ENCODE measurements at regions not wholly inside any gene's neighbourhood (a gene's known extent, or its start where the extent isn't known, plus 50 kb on each side); places are given as distances from the start of the nearest gene placed in this dataset.

GRCh38 chr9:3696368-3696767 lies 170.6 kb upstream of the RFX3 start:
- no peak overlapping the region for H2AFZ ChIP-seq (ENCODE audit: low read depth, low read length)
- H3K36me3 ChIP-seq (ENCODE audit: insufficient read depth, low read length), result no peaks in the 10 kb centered on the region
- no peaks in the 10 kb centered on the region for H4K20me1 ChIP-seq (ENCODE audit: insufficient read depth, low read length)
- no peaks in the 10 kb centered on the region for H3K4me1 ChIP-seq (ENCODE audit: insufficient read depth, low read length)
- H3K9me3 ChIP-seq (ENCODE audit: insufficient read depth, low read length, severe bottlenecking), result no peaks in the 10 kb centered on the region
- TF ChIP-seq CTCF (IDR thresholded peaks at IDR 0.05; ENCODE audit: borderline replicate concordance, extremely low read depth, low read length, poor library complexity, severe bottlenecking), result no peak
- no peak for TF ChIP-seq EZH2 (IDR thresholded peaks at IDR 0.05; ENCODE audit: borderline replicate concordance, low read depth, low read length, severe bottlenecking)
- H3K9ac ChIP-seq (ENCODE audit: low read depth, low read length), result no peak overlapping the region
- H3K4me2 ChIP-seq (ENCODE audit: insufficient read depth, low read length), result no peak overlapping the region
- H3K4me3 ChIP-seq (ENCODE audit: low read depth in 1 of 2, low read length in 2 of 2), result no peak overlapping the region
- no peak overlapping the region for H3K27ac ChIP-seq (ENCODE audit: low read length)
- DNase-seq, result no peak
- H3K79me2 ChIP-seq (ENCODE audit: insufficient read depth, low read length), result no peaks in the 10 kb centered on the region
- H3K27me3 ChIP-seq (ENCODE audit: insufficient read depth, low read length, poor library complexity), result no peaks in the 10 kb centered on the region
- ATAC-seq (ENCODE audit: insufficient read depth, low read depth), result no peak

- Histone ChIP-seq H3K27ac (ENCODE audit: low read length) (no peak overlapping the region), H3K79me2 (ENCODE audit: insufficient read depth, low read length) (no peaks in the 10 kb centered on the region), H3K4me3 (ENCODE audit: low read depth in 1 of 2, low read length in 2 of 2) (no peak overlapping the region), H3K27me3 (ENCODE audit: insufficient read depth, low read length, poor library complexity) (no peaks in the 10 kb centered on the region), H3K4me1 (ENCODE audit: insufficient read depth, low read length) (no peaks in the 10 kb centered on the region), H3K36me3 (ENCODE audit: insufficient read depth, low read length) (no peaks in the 10 kb centered on the region), H2AFZ (ENCODE audit: low read depth, low read length) (no peak overlapping the region), H4K20me1 (ENCODE audit: insufficient read depth, low read length) (no peaks in the 10 kb centered on the region), H3K9me3 (ENCODE audit: insufficient read depth, low read length, severe bottlenecking) (no peaks in the 10 kb centered on the region), H3K4me2 (ENCODE audit: insufficient read depth, low read length) (no peak overlapping the region), H3K9ac (ENCODE audit: low read depth, low read length) (no peak overlapping the region)
- TF ChIP-seq CTCF (IDR thresholded peaks at IDR 0.05; ENCODE audit: borderline replicate concordance, extremely low read depth, low read length, poor library complexity, severe bottlenecking), result no peak
- TF ChIP-seq EZH2 (IDR thresholded peaks at IDR 0.05; ENCODE audit: borderline replicate concordance, low read depth, low read length, severe bottlenecking), result no peak
- ATAC-seq (ENCODE audit: insufficient read depth, low read depth) (no peak), DNase-seq (no peak)
These were observed 166.8 kb upstream of the RFX3 start for GRCh38 chr9:3692606-3693005.

- H3K9ac ChIP-seq (ENCODE audit: low read depth, low read length), result no peak overlapping the region
- H3K4me2 ChIP-seq (ENCODE audit: insufficient read depth, low read length), result no peak overlapping the region
- no peak overlapping the region for H2AFZ ChIP-seq (ENCODE audit: low read depth, low read length)
- no peak overlapping the region for H3K27ac ChIP-seq (ENCODE audit: low read length)
- no peak for ATAC-seq (ENCODE audit: insufficient read depth, low read depth)
- H4K20me1 ChIP-seq (ENCODE audit: insufficient read depth, low read length), result no peaks in the 10 kb centered on the region
- H3K36me3 ChIP-seq (ENCODE audit: insufficient read depth, low read length), result no peaks in the 10 kb centered on the region
- H3K9me3 ChIP-seq (ENCODE audit: insufficient read depth, low read length, severe bottlenecking), result no peaks in the 10 kb centered on the region
- no peaks in the 10 kb centered on the region for H3K27me3 ChIP-seq (ENCODE audit: insufficient read depth, low read length, poor library complexity)
- no peaks in the 10 kb centered on the region for H3K4me1 ChIP-seq (ENCODE audit: insufficient read depth, low read length)
- H3K4me3 ChIP-seq (ENCODE audit: low read depth in 1 of 2, low read length in 2 of 2), result no peak overlapping the region
- H3K79me2 ChIP-seq (ENCODE audit: insufficient read depth, low read length), result no peaks in the 10 kb centered on the region
- DNase-seq, result no peak
- TF ChIP-seq EZH2 (IDR thresholded peaks at IDR 0.05; ENCODE audit: borderline replicate concordance, low read depth, low read length, severe bottlenecking) (no peak), CTCF (IDR thresholded peaks at IDR 0.05; ENCODE audit: borderline replicate concordance, extremely low read depth, low read length, poor library complexity, severe bottlenecking) (no peak)
These were observed 163.8 kb upstream of the RFX3 start for GRCh38 chr9:3689555-3689954.

GRCh38 chr9:3687145-3687544 lies 161.3 kb upstream of the RFX3 start:
- no peak for ATAC-seq (ENCODE audit: insufficient read depth, low read depth)
- H2AFZ ChIP-seq (ENCODE audit: low read depth, low read length), result no peak overlapping the region
- H3K4me1 ChIP-seq (ENCODE audit: insufficient read depth, low read length), result no peaks in the 10 kb centered on the region
- no peaks in the 10 kb centered on the region for H3K27me3 ChIP-seq (ENCODE audit: insufficient read depth, low read length, poor library complexity)
- H4K20me1 ChIP-seq (ENCODE audit: insufficient read depth, low read length), result no peaks in the 10 kb centered on the region
- no peak overlapping the region for H3K27ac ChIP-seq (ENCODE audit: low read length)
- TF ChIP-seq EZH2 (IDR thresholded peaks at IDR 0.05; ENCODE audit: borderline replicate concordance, low read depth, low read length, severe bottlenecking) (no peak), CTCF (IDR thresholded peaks at IDR 0.05; ENCODE audit: borderline replicate concordance, extremely low read depth, low read length, poor library complexity, severe bottlenecking) (no peak)
- H3K9ac ChIP-seq (ENCODE audit: low read depth, low read length), result no peak overlapping the region
- no peaks in the 10 kb centered on the region for H3K36me3 ChIP-seq (ENCODE audit: insufficient read depth, low read length)
- no peak overlapping the region for H3K4me2 ChIP-seq (ENCODE audit: insufficient read depth, low read length)
- no peak overlapping the region for H3K4me3 ChIP-seq (ENCODE audit: low read depth in 1 of 2, low read length in 2 of 2)
- H3K9me3 ChIP-seq (ENCODE audit: insufficient read depth, low read length, severe bottlenecking), result no peaks in the 10 kb centered on the region
- no peaks in the 10 kb centered on the region for H3K79me2 ChIP-seq (ENCODE audit: insufficient read depth, low read length)
- no peak for DNase-seq
